HPDE6-E6E7 (cell line): ENCODE measurements at regions not wholly inside any gene's neighbourhood (a gene's known extent, or its start where the extent isn't known, plus 50 kb on each side); places are given as distances from the start of the nearest gene placed in this dataset.

Source experiments
- DNase-seq: peaks from one replicate; pipeline ENCODE4 v3.0.0; 2011; ENCODE audit warnings: missing footprints; ENCODE audit errors: extremely low spot score

DNA sequence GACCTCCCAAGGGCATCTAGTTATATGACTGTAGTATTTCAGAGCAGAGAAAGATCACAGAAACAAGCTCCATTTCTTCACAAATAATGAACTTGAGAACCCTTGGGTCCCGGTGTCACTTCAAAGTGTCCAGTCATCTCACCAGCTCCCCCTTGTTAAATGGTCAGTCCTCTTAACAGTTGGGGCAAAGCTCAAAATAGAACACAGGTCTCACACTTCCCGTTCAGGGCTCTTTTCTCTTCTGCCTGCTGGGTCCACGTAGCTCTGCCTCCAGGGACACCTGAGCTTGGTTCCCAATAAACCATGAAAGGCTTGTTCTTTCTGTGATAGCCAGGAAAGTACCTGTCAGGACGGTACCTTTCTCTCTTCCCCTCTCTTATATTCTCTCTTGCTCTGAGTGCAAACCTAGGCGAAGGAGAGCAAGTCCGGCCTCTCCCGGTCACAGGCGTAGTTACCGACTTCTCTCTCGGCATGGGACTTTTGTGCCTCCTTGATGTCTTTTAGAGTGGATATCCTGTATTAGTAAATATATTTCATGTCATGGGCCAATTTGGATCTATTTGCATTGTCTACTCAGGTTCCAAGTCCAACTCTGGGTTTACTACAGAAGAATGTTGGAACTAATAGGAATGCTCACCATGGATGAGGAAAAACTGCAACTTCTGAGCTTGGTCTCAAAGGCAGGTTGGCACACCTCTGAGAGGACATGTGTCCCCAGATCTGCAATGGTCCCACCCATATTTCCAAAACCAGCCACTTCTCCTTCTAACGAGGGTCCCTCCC is 118.8 kb upstream of the PARP11 start:
- DNase-seq = no peak

DNA sequence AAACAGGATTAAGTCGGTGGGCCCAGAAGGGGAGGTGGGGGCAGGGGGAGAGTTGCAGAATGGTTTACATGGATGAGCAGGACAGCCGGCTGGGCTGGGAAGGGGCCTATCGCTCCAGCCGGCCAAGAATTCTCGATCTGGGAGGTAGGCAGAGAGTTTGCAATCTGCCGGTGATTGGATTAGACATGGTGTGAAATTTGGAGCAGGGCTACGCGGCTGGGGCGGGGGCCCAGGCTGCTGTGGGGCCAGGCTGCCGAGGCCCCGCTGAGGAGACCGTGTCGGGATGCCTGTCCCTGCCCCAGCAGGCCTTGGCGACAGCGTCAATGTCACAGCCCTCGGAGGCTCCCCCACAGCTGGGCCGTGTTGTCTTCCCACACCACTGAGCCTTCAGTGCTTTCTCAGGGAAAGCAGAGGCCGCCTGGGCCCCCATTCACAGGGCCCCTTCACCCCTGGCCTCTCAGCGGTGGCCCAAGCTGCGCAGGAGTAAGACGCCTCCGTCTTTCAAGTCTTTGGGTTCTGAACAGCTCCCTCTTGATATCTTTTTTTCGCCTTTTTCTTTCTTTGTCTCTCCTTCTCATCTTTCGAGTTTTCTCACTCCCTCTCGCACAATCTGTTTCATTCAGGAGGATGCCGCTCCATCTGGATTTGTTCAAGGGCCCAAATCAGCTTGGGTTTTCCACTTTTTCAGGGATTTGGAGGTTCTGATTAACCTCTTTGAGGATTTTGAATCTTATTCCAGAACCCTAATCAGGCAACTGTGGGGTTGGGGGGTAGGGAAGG is 117.5 kb upstream of the PARP11 start:
- no peak for DNase-seq

DNA sequence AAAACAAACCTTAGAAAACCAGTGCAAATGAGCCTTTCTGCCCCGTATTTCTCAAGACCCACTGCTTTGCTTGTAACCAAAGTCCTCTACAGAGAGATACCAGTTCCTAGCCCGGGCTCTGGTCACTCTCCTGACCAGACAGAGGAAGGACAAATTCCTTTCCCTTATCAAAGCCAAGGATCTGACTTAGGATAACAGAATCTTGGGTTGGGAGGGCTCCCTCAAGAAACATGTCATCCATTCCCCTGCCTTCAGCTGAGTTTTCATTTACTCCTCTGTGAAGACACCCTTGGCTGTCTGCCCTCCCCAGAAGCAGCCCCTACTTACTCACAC is 116.0 kb upstream of the PARP11 start:
- no peak for DNase-seq

DNA sequence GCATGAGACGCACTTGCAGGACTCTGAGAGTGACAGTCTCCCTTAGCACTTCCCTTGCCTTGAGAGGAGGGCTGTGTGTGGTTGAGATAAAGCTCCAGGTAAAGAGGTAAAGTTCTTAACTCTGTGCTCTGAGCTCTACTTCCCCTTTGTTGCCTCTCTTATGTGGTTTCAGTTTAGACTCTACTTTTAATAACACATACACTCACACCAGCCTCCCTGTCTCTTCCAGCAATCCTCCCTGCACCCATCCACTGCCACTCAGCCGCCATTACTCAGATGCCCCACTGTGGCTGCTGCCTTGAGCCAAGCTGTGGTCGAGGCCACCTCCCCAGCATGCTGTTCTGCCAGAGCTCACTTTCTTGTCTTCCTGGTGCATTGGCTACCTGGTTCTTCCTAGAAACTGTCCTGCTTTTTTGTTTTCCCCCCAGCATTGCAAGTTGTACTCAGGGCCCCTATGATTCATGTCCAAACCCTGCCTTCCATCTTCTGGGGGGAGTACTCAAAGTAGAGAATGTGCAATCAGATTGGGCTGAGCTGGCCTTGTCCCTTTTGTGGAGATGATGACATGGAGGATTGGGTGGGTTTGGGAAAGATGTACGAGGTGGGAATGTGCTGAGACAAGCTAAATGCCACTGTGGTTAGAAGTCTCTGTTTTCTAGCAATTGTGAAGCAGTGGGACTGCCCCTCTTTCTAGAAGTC is 115.5 kb upstream of the PARP11 start:
- no peak for DNase-seq

DNA sequence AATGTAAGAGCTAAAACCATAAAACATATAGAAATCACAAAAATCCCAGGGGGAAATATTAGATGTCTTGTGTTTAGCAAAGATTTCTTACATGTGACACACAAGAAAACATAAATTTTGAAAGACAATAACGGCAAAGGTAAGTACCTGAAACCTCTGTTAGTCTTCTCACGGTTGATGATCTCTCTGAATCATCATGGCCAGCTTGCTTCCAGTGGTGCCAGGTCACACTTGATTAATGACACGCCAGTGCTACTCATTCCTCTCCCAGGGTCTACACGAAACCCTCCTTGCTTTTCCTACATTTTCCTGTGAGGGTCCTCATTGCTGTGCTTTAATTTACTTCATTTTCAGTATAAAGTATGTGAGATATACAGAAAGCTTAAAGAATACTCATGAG is 114.4 kb upstream of the PARP11 start:
- no peak for DNase-seq

DNA sequence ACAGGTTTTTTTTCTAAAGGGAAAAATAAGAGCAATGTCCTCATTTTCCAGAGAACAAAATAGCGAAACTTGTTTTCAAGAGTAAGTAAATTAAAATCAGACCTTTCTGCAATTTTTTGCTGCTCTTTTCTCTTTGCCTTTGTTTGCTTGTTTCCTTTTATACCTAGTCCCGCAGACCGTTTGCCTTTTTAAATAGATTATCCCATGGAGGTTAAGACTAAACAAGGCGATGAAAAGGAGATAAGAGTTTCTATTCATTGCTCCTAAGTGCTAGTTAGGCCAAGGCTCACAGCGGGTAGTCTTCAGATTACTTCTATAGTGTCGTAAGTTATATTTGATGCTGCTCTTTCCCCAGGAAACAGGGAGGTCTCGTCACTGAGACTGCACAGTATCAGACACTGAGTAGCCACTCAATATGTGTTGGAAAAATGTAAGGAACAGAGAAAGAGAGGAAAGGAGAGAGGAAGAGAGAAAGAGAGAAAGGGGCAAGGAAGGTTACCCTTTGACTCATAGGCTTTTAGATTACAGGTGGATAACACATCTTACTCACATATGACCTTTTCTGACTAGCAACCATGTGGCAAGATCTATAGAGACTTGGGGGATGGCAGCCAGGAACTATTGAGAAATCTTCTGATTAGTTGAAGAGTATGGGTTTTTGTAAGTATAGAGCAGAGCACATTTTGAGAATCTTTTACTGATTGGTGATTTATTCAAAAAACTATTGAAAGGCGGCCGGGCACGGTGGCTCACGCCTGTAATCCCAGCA is 107.5 kb upstream of the PARP11 start:
- no peak for DNase-seq

DNA sequence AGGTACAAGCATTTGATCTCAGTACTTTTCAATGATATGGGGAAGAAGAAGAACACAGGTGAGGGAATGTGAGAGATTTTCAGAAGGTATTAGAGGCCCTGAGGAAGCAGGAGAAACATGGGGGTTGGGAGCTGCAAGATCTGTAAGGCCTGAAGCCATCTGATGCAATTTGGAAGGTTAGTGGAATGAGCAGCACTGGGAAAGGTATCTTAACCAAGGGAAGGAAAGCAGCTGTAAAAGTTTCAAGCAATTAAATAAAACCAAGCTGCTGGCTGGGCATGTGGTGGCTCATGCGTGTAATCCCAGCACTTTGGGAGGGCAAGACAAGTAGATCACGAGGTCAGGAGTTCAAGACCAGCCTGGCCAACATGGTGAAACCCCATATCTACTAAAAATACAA is 104.4 kb upstream of the PARP11 start:
- DNase-seq = no peak

DNA sequence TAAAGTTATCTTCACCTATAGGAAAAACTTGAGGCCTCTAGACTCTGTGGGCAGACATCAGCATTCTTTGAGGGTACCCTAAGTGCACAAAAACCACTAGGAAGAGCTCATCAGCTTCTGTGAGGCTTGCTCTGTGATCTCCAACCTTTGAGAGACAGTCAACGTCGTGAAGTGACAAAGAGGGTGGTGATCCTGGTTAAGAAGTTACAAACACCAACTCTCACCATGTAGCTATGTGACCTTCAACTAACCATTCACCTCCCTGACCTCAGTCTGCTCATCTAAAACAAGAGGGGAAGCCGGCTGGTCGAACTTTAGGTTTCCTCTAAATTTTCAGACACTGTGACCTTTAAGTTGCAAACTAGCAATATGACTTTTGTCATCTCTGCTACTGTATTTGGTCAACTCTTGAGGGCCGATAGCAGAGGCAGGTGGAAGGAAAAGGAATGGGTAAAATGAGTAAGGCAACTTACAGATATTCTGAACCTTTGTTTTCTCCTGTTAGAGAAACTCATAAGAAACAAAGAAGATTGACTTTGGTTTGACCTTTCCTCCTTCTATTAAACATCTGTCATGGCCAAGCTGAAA is 103.2 kb upstream of the PARP11 start:
- no peak for DNase-seq

DNA sequence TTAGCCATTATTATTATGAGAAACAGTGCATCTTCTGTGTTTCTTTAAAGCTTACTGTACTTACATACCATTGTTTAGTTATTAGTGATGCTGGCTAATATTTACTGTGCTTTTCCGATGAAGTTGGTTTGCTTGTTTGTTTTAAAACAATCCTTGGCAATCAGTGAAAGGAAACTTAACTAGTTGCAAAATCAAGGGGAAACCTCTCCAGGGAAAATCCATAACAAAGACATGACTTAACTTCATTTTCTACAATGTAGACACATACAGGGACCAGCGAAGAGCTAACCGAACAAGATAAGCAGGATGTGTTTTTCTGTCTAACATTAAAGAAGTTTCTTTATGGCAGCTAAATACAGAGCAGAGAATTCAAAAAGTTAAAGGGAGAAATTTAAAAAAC is 102.5 kb upstream of the PARP11 start:
- no peak for DNase-seq

DNA sequence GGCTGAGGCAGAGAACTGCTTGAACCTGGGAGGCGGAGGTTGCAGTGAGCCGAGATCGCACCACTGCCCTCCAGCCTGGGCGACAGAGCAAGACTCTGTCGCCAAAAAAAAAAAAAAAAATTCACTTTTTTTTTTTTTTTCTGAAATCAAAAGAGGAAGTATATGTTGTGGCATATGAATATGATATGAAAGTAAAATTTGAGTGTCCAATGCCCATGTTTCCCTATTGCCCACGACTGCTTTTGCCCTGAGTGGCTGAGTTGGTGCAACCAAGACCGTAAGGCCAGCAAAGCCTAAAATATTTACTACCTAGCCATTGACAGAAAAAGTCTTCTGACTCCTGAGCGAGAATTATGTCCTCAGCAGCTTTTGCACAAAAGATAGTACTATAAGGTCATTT is 101.7 kb upstream of the PARP11 start:
- DNase-seq = no peak

DNA sequence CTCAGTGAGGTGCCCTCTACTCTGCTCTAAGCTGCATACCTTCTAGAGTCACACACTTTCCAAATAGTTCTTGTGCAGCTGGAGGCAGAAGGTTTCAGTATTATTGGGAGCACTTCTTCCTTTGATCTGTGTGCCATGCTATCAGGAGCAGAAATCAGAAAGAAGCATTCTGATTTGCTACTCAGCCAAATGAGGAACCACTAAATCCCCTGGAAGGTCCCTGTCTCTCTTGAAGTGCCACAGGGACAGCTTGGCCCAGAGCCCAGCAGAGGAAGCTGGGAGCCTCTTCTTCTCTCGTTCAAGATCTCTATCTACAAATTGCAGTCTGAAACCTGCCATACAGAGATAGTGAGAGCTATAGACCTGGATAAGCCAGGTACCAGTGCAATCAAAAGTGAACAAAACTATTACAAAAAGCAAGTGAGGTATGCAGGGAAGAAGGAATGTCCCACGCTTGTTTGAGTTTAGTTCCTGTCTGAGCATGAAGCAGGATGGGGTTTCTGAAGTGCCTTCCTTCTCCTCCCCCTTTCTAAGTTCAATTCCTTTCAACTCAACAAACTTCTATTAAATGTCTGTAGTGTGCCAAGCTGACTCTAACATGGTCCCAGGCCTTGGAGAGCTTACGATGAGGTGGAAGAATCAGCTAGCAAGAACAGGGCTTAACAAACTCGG is 100.9 kb upstream of the PARP11 start:
- DNase-seq = no peak

DNA sequence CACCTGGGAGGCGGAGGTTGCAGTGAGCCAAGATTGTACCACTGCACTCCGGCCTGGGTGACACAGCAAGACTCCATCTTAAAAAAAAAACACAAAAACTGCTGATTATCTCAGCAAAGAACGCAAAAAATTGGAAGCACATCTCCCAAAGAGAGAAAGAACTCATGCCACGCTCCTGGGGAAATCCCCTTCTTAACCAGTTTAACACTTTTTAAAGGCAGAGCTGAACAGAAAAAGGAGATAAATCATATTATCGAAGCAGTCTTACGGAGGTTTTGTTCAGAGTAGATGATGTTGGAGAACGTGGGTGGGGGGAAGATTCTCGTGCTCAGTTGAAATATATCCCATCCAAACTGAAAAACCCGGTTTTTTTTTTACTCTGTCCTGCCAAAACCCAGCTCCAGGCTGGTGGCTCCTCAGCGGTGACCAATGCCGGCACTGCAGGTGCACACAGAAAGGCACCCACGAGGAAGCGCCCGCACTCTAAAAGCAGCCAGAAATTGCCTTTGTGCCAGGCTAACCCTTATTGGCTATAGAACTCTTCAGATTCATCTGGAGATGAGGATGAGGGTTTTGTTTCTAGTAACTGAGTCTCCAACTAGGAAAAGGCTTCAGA is 100.2 kb upstream of the PARP11 start:
- DNase-seq = no peak

DNA sequence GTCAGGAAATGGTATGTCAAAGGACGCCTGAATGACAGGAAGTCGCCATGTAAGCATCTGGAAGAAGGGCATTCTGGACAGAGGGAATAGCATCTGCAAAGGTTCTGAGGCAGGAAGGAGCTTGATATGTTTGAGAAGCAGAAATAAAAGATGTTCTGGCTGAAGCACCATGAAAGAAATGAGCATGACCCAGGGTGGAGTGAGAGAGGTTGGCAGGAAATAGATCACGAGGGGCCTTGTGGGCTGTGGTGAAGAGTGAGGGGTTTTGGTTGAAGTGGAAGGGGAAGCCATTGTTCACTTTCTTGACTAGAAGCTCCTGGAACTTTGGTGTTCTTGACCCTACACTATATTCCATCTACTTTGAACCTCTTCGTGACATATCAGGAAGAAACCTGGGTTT is 99.4 kb upstream of the PARP11 start:
- no peak for DNase-seq

DNA sequence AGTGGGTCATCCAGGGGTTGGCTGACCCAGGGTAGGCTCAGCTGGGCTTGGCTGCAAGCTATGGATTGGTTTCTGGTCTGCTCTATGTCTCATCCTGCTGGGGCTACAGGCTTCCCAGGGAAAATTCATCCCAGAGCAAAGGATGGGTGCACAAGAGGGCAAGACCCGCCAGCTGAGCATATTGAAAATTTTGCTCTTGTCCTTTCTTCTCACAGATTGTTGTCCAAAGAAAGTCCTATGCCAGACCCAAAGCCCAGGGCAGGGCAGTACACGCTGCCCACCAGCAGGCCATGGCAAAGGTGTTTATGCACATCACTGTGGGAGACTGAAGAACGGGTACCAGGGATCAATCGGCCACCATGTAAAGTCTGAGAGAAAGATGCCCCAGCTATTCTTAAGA is 95.3 kb upstream of the PARP11 start:
- no peak for DNase-seq

DNA sequence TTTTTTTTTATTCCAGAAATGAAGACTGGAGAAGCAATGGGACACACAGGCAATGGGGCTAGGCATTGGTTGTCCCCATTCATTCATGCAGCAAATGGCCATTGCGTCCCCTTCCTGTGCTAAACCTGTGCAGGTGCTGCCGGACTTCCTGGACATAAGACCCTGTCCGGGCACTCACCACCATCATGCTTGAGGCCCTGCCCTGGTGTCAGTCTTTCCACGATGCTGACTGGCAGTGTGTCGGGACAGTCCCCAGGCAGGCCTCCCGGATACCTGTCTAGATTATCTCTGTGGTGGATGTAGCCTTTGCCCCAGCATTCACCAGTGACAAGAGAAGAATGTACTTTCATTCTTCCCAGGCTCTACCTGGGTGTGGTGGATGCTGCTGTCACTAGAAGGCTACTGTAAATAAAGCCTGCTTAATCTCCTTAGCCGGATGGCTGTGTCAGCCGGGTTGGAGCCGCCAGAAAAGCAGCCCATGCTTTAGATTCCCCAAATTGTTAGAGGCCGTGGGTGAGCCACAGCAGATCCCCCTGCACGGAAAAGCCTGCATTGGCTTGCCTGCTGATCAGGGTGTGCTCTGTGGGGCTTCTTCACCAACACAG is 94.5 kb upstream of the PARP11 start:
- no peak for DNase-seq

DNA sequence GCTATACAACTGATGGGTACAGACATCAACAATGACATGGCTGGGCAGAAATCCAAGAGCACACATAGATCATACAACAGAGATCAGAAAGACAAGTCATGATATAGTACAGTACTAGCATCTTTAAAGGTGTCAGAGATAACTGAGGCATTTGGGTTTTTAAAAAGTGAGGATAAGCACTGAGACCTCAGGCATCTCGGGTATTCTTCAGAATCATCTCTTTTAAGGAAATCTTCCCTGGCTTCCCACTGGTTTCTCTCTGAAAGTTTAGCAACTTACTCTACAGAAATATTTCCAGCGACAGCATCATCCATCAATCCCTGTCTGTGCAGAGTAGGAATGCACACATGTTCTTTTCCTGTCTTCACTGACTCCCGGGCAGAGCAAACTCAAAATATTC is 93.2 kb upstream of the PARP11 start:
- DNase-seq = no peak

DNA sequence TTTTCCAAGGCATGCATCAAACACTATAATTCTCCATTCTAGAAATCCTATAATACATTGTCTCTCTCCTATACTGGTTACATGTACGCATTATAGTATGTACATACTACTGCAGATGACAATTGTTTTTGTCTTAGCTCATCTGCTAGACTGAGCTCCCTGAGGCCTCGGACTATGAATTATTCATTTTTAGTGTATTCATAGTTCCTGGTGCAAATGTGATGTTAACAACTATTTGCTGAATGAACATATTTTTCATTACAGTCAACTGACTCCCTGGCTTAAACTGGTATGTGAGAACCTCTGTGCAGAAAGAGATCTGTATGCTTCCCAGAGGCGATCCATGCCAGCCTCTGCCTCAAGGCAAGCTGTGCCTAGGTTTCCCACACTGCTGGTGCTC is 91.8 kb upstream of the PARP11 start:
- no peak for DNase-seq

DNA sequence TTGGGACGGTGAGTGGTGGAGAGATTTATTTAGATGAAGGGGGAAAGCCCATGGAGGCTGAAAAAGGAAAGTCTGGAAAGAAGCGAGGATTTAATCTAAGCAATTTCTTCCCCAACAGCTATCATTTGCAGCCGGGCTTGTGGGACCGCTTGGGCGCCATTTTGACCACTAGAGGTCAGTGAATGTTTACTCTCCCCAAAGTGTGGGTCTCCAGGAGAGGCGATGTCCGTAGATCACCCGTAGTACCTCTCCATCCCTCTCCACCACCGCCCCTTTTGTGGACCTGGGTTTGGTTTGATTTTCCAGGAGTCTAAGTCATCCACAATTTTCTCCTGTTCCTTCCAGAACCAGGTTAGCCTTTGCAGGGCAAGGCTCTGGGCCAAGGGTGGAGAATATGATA is 91.2 kb upstream of the PARP11 start:
- DNase-seq = no peak

DNA sequence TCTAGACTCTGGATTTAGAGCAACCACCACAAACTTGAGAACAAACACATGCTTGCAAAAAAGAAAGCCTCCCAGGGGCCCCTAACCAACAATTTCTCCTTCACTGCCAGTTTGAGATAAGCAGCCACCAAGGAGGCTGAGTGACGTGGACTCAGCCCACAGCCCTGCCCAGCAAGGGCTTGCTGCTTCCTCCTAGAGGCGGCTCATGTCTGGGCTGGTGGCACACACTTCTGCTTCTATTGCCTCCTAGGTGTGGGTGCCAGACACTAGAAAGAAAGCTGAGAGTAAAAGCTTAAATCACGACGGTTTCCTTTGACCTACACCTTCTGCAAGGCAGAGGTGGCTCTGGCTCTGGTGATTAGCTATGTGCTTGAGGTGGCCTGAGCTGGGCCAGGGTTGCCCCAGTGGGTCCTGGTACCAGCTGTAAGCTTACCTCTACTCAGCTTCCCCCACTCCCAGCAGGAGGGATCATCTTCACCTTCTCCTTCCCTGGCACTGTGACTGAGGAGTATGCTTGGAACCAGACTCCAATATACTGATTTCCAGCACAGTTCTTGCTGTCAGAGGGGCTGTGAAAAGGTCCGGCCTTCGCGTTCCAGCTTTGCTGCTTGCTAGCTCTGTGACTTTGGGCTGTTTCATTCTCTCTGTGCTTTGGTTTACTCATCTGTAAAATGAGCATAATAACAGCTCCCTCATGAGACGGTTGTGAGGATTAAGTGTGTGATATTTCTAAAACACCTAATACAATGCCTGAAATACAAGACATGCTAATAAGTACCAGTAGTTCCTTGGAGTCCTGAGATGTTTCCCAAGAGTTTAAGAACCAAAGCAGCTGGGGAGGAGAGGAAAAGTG is 89.7 kb upstream of the PARP11 start:
- no peak for DNase-seq
